ENCODE measurements at regions not wholly inside any gene's neighbourhood (a gene's known extent, or its start where the extent isn't known, plus 50 kb on each side); places are given as distances from the start of the nearest gene placed in this dataset.

- no peak overlapping the region for H3K4me3 Mint-ChIP-seq
- no peak for DNase-seq
- peaks cover 11% of the 10 kb centered on the region for H3K27me3 Mint-ChIP-seq
- no peak overlapping the region for H3K27ac Mint-ChIP-seq
- POLR2A ChIA-PET, result no interaction called here
- no peaks in the 10 kb centered on the region for H3K9me3 Mint-ChIP-seq
- H3K4me1 Mint-ChIP-seq, result peaks cover 2% of the 10 kb centered on the region
- H3K36me3 Mint-ChIP-seq, result no peaks in the 10 kb centered on the region
- ATAC-seq (ENCODE audit: low read depth), result no peak
Measured at GRCh38 chr20:9912290-9912689, 73.4 kb upstream of the PAK5 start.

- DNase-seq (no peak), ATAC-seq (ENCODE audit: low read depth) (no peak)
- Mint-ChIP-seq H3K9me3 (no peaks in the 10 kb centered on the region), H3K27me3 (peaks cover 10% of the 10 kb centered on the region), H3K4me1 (peaks cover 2% of the 10 kb centered on the region), H3K36me3 (no peaks in the 10 kb centered on the region), H3K27ac (no peak overlapping the region), H3K4me3 (no peak overlapping the region)
- POLR2A ChIA-PET, result no interaction called here
Measured at GRCh38 chr20:9911519-9911918, 72.6 kb upstream of the PAK5 start.

DNA sequence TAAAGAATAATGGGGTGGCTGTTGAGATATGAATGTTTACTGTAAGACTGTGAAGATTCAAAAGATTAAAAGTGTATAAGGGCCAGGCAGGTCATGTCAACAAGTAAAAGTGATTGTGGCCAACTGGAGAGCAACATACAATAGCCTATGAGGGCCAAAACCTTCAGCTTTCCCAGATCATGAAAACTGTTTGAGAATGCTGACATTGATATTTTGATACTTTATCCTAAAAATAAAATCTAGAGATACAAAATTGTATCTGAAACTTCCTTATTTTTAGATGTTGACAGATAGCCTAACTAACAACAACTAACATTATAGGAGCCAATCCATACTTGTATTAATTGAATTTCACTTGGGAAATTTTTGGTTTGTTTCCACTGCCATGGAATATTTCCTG, 70.3 kb upstream of the PAK5 start:
- no peaks in the 10 kb centered on the region for H3K36me3 Mint-ChIP-seq
- H3K9me3 Mint-ChIP-seq, result no peaks in the 10 kb centered on the region
- DNase-seq (no peak), ATAC-seq (ENCODE audit: low read depth) (no peak)
- H3K27ac Mint-ChIP-seq, result no peak overlapping the region
- H3K27me3 Mint-ChIP-seq, result peaks cover 7% of the 10 kb centered on the region
- no peaks in the 10 kb centered on the region for H3K4me1 Mint-ChIP-seq
- no peak overlapping the region for H3K4me3 Mint-ChIP-seq
- POLR2A ChIA-PET, result no interaction called here

DNA sequence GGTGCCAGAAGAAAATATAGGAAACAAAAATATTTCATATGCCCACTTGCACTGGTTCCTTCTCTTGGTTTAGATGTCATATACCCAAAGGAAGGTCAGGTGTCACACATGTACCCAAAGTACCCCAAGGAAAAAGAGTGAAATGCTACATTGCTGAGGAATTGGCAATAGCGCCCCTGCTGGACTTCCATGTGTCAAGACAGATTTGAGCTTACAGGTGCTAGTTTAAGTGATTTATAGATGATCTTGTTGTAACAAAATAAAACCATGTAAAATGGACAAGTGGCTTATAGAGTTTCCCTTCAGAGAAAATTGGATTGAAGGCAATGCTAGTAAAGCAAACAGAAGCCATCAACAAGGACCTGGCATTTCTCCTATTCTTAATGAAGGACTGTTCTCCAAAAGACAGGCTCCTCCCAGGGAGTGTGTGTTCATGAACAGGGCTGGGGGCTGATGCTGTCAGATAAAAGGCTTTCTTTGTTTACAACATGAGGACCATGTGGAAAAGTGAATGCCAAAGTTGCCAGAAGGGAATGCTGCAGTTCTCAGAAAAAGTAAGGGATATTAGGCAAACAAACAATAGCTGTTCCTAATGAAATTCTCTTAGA, 64.3 kb upstream of the PAK5 start:
- Mint-ChIP-seq H3K27ac (no peak overlapping the region), H3K36me3 (no peaks in the 10 kb centered on the region), H3K4me1 (no peaks in the 10 kb centered on the region), H3K4me3 (no peak overlapping the region), H3K9me3 (no peaks in the 10 kb centered on the region), H3K27me3 (peaks cover 7% of the 10 kb centered on the region)
- ATAC-seq (ENCODE audit: low read depth) (no peak), DNase-seq (no peak)
- POLR2A ChIA-PET, result no interaction called here

- DNase-seq, result no peak
- Mint-ChIP-seq H3K27ac (no peak overlapping the region), H3K9me3 (peaks cover 3% of the 10 kb centered on the region), H3K36me3 (peaks cover 2% of the 10 kb centered on the region), H3K4me1 (no peaks in the 10 kb centered on the region), H3K27me3 (no peaks in the 10 kb centered on the region), H3K4me3 (peak overlapping the region; percentile 45)
- POLR2A ChIA-PET, result no interaction called here
- no peak for ATAC-seq (ENCODE audit: low read depth)
Measured at GRCh38 chr20:9889270-9889981, 50.5 kb upstream of the PAK5 start.
